NCI-H1092 (cell line): ENCODE measurements at regions not wholly inside any gene's neighbourhood (a gene's known extent, or its start where the extent isn't known, plus 50 kb on each side); places are given as distances from the start of the nearest gene placed in this dataset.
"Not testable (repeated sequence)": the region's sequence is repeated elsewhere in the genome, so short reads cannot be mapped to it uniquely, and the experiment has no call there.

Experiments used
- DNase-seq: peaks from one replicate; lab custom pipeline; 2025; lab: John Stamatoyannopoulos, UW

GRCh38 chr7:25666671-25667060 is 438.4 kb upstream of the NPVF start:
- DNase-seq: no peak

GRCh38 chr7:25669281-25669781 is 441.0 kb upstream of the NPVF start:
- DNase-seq: no peak

- DNase-seq: no peak
Observed at GRCh38 chr7:25669961-25670841, 441.9 kb upstream of the NPVF start.

- no peak for DNase-seq
Observed at GRCh38 chr7:25671111-25671510, 442.8 kb upstream of the NPVF start.

- no peak for DNase-seq
Observed at GRCh38 chr7:25672496-25672895, 444.2 kb upstream of the NPVF start.

- no peak for DNase-seq
Observed at GRCh38 chr7:25675789-25676474, 447.6 kb upstream of the NPVF start.

GRCh38 chr7:25677595-25677994 is 449.3 kb upstream of the NPVF start:
- DNase-seq: no peak

- DNase-seq: no peak
Observed at GRCh38 chr7:25678215-25678614, 449.9 kb upstream of the NPVF start.

GRCh38 chr7:25680636-25681035 is 452.4 kb upstream of the NPVF start:
- DNase-seq: no peak

- no peak for DNase-seq
Observed at GRCh38 chr7:25684360-25684759, 456.1 kb upstream of the NPVF start.

GRCh38 chr7:25686493-25686892 is 458.2 kb upstream of the NPVF start:
- DNase-seq: no peak

- DNase-seq: no peak
Observed at GRCh38 chr7:25694211-25694610, 457.8 kb upstream of the NFE2L3 start.

GRCh38 chr7:25694699-25695098 is 457.3 kb upstream of the NFE2L3 start:
- no peak for DNase-seq

GRCh38 chr7:25696571-25696970 is 455.4 kb upstream of the NFE2L3 start:
- no peak for DNase-seq

- DNase-seq: no peak
Observed at GRCh38 chr7:25698451-25699113, 453.4 kb upstream of the NFE2L3 start.

GRCh38 chr7:25700141-25700540 is 451.9 kb upstream of the NFE2L3 start:
- not testable (repeated sequence) for DNase-seq

GRCh38 chr7:25704413-25704812 is 447.6 kb upstream of the NFE2L3 start:
- no peak for DNase-seq

GRCh38 chr7:25706764-25707163 is 445.2 kb upstream of the NFE2L3 start:
- no peak for DNase-seq

GRCh38 chr7:25707768-25708620 is 444.0 kb upstream of the NFE2L3 start:
- DNase-seq: no peak

GRCh38 chr7:25710959-25711358 is 441.0 kb upstream of the NFE2L3 start:
- DNase-seq: no peak

GRCh38 chr7:25711940-25712339 is 440.1 kb upstream of the NFE2L3 start:
- DNase-seq: no peak

- DNase-seq: no peak
Observed at GRCh38 chr7:25712500-25712899, 439.5 kb upstream of the NFE2L3 start.
